Left forelimb (tissue), 1 donor: ENCODE measurements at regions not wholly inside any gene's neighbourhood (a gene's known extent, or its start where the extent isn't known, plus 50 kb on each side); places are given as distances from the start of the nearest gene placed in this dataset.

Experiments used
- DNase-seq: peaks from one replicate; pipeline ENCODE4 v3.0.0-alpha.2; 2018; ENCODE audit warnings: low spot score

GRCh38 chr11:109972939-109973338 is 120.3 kb upstream of the ZC3H12C start:
- DNase-seq = no peak

GRCh38 chr11:109973486-109973885 is 119.7 kb upstream of the ZC3H12C start:
- no peak for DNase-seq

GRCh38 chr11:109974523-109974922 is 118.7 kb upstream of the ZC3H12C start:
- DNase-seq = no peak

- DNase-seq = no peak
These were observed 114.3 kb upstream of the ZC3H12C start for GRCh38 chr11:109978895-109979294.

GRCh38 chr11:109981031-109981636 is 112.1 kb upstream of the ZC3H12C start:
- no peak for DNase-seq

- no peak for DNase-seq
These were observed 109.8 kb upstream of the ZC3H12C start for GRCh38 chr11:109983358-109983757.

GRCh38 chr11:109984634-109985289 is 108.4 kb upstream of the ZC3H12C start:
- no peak for DNase-seq

GRCh38 chr11:109986488-109986887 is 106.7 kb upstream of the ZC3H12C start:
- DNase-seq = no peak

GRCh38 chr11:109991835-109992234 is 101.4 kb upstream of the ZC3H12C start:
- no peak for DNase-seq

GRCh38 chr11:109993786-109994185 is 99.4 kb upstream of the ZC3H12C start:
- DNase-seq = no peak

- no peak for DNase-seq
These were observed 98.3 kb upstream of the ZC3H12C start for GRCh38 chr11:109994907-109995306.

- DNase-seq = no peak
These were observed 97.1 kb upstream of the ZC3H12C start for GRCh38 chr11:109996060-109996459.

GRCh38 chr11:109998921-109999320 is 94.3 kb upstream of the ZC3H12C start:
- no peak for DNase-seq

GRCh38 chr11:110000031-110000502 is 93.1 kb upstream of the ZC3H12C start:
- DNase-seq = no peak

GRCh38 chr11:110000850-110001249 is 92.3 kb upstream of the ZC3H12C start:
- no peak for DNase-seq

- DNase-seq = no peak
These were observed 89.8 kb upstream of the ZC3H12C start for GRCh38 chr11:110003426-110003825.

GRCh38 chr11:110011595-110011994 is 81.6 kb upstream of the ZC3H12C start:
- DNase-seq = no peak

- no peak for DNase-seq
These were observed 77.5 kb upstream of the ZC3H12C start for GRCh38 chr11:110015695-110016094.

GRCh38 chr11:110019675-110020074 is 73.5 kb upstream of the ZC3H12C start:
- no peak for DNase-seq

- DNase-seq = no peak
These were observed 70.6 kb upstream of the ZC3H12C start for GRCh38 chr11:110022548-110022947.

- DNase-seq = no peak
These were observed 69.5 kb upstream of the ZC3H12C start for GRCh38 chr11:110023711-110024110.

- no peak for DNase-seq
These were observed 66.2 kb upstream of the ZC3H12C start for GRCh38 chr11:110026858-110027626.
